Right hindlimb (tissue), 1 donor: ENCODE measurements at regions not wholly inside any gene's neighbourhood (a gene's known extent, or its start where the extent isn't known, plus 50 kb on each side); places are given as distances from the start of the nearest gene placed in this dataset.

Experiments used
- DNase-seq: peaks from one replicate; pipeline ENCODE4 v3.0.0-alpha.2; 2018

- no peak for DNase-seq
Measured at GRCh38 chr3:28907616-28908015, 373.3 kb upstream of the RBMS3 start.

GRCh38 chr3:28912120-28912885, 368.6 kb upstream of the RBMS3 start:
- no peak for DNase-seq

- DNase-seq = peak; percentile 51
Measured at GRCh38 chr3:28915741-28916500, 364.9 kb upstream of the RBMS3 start.

- peak; percentile 88 for DNase-seq
Measured at GRCh38 chr3:28916713-28917499, 364.0 kb upstream of the RBMS3 start.

- no peak for DNase-seq
Measured at GRCh38 chr3:28917895-28918475, 362.9 kb upstream of the RBMS3 start.

- no peak for DNase-seq
Measured at GRCh38 chr3:28922376-28922775, 358.5 kb upstream of the RBMS3 start.

GRCh38 chr3:28923994-28924393, 356.9 kb upstream of the RBMS3 start:
- DNase-seq = no peak

GRCh38 chr3:28924744-28925360, 356.0 kb upstream of the RBMS3 start:
- DNase-seq = no peak

- DNase-seq = no peak
Measured at GRCh38 chr3:28933337-28933736, 347.5 kb upstream of the RBMS3 start.

GRCh38 chr3:28934126-28934813, 346.6 kb upstream of the RBMS3 start:
- DNase-seq = no peak

GRCh38 chr3:28935146-28935545, 345.7 kb upstream of the RBMS3 start:
- no peak for DNase-seq

GRCh38 chr3:28936154-28936553, 344.7 kb upstream of the RBMS3 start:
- no peak for DNase-seq

GRCh38 chr3:28940530-28940929, 340.3 kb upstream of the RBMS3 start:
- DNase-seq = peak; percentile 42

- DNase-seq = no peak
Measured at GRCh38 chr3:28940994-28941393, 339.9 kb upstream of the RBMS3 start.

GRCh38 chr3:28947061-28947460, 333.8 kb upstream of the RBMS3 start:
- no peak for DNase-seq

GRCh38 chr3:28947751-28948150, 333.1 kb upstream of the RBMS3 start:
- no peak for DNase-seq

- no peak for DNase-seq
Measured at GRCh38 chr3:28948685-28949084, 332.2 kb upstream of the RBMS3 start.

GRCh38 chr3:28949580-28949979, 331.3 kb upstream of the RBMS3 start:
- DNase-seq = no peak

GRCh38 chr3:28950614-28951013, 330.3 kb upstream of the RBMS3 start:
- DNase-seq = no peak

GRCh38 chr3:28951772-28952556, 328.9 kb upstream of the RBMS3 start:
- no peak for DNase-seq

GRCh38 chr3:28958656-28959055, 322.2 kb upstream of the RBMS3 start:
- DNase-seq = no peak
